ENCODE measurements at regions not wholly inside any gene's neighbourhood (a gene's known extent, or its start where the extent isn't known, plus 50 kb on each side); places are given as distances from the start of the nearest gene placed in this dataset.

DNA sequence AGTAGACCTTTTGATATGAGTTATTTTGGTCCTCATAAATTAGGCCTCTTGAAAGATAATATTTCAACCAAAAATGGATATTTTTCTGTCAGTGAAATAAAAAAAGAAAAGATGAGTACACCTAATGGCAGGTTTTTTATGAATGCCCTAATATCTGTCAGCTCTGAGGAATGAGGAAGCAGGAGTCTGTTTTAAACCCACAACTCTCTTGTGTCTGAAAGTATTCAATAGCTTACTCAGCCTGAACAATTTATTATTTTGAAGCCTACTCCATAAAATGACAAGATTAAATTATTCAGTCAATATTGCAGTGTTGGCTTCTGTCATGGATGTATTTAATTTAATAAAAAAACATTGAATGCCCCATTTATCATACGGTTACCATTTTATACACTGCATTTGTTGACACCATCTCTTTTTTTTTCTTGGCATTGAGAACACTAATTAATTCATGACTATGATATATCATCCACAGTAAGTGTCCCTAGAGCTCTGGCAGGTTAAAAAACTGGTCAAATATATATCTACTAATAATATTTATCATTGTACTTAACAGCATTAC, 548.2 kb downstream of the CBLN2 start:
- dilution Hi-C loops (cut with MboI; ENCODE audit: extremely low pct_ligation_motif_present, low sequenced_read_pairs): no loop called here
- FAIRE-seq: no peak
- H3K27me3 ChIP-seq (ENCODE audit: control insufficient read depth, extremely low read depth, insufficient read depth, low read length): no peaks in the 10 kb centered on the region
- no peak overlapping the region for H3K4me2 ChIP-seq (ENCODE audit: control insufficient read depth, extremely low read depth, insufficient read depth, low read depth, low read length)
- no peak overlapping the region for H2AFZ ChIP-seq (ENCODE audit: control insufficient read depth, low read length)
- no peaks in the 10 kb centered on the region for H4K20me1 ChIP-seq (ENCODE audit: control insufficient read depth, extremely low read depth, insufficient read depth, low read length)
- peaks cover 5% of the 10 kb centered on the region for H3K9me3 ChIP-seq (ENCODE audit: control insufficient read depth, low read depth, low read length)
- no peaks in the 10 kb centered on the region for H3K36me3 ChIP-seq (ENCODE audit: control insufficient read depth in 2 of 2, extremely low read depth in 1 of 2, insufficient read depth in 2 of 2, low read length in 2 of 2)
- no peaks in the 10 kb centered on the region for H3K9me1 ChIP-seq (ENCODE audit: control insufficient read depth, extremely low read depth, insufficient read depth, low read length)
- H3K79me2 ChIP-seq (ENCODE audit: control insufficient read depth, insufficient read depth, low read length): no peaks in the 10 kb centered on the region
- no peak for TF ChIP-seq EZH2 (IDR thresholded peaks at IDR 0.05; ENCODE audit: low read length)
- TF ChIP-seq, protein P1, sequence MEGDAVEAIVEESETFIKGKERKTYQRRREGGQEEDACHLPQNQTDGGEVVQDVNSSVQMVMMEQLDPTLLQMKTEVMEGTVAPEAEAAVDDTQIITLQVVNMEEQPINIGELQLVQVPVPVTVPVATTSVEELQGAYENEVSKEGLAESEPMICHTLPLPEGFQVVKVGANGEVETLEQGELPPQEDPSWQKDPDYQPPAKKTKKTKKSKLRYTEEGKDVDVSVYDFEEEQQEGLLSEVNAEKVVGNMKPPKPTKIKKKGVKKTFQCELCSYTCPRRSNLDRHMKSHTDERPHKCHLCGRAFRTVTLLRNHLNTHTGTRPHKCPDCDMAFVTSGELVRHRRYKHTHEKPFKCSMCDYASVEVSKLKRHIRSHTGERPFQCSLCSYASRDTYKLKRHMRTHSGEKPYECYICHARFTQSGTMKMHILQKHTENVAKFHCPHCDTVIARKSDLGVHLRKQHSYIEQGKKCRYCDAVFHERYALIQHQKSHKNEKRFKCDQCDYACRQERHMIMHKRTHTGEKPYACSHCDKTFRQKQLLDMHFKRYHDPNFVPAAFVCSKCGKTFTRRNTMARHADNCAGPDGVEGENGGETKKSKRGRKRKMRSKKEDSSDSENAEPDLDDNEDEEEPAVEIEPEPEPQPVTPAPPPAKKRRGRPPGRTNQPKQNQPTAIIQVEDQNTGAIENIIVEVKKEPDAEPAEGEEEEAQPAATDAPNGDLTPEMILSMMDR (optimal IDR thresholded peaks at IDR 0.05 in 1 of 3, IDR thresholded peaks at IDR 0.05 in 1 of 3, conservative IDR thresholded peaks at IDR 0.05 in 1 of 3; ENCODE audit: extremely low read depth in 1 of 3, insufficient read depth in 2 of 3, low read length in 3 of 3): no peak
- H3K4me1 ChIP-seq (ENCODE audit: control insufficient read depth, extremely low read depth, insufficient read depth, low read length): no peaks in the 10 kb centered on the region
- no peak overlapping the region for H3K4me3 ChIP-seq (ENCODE audit: control insufficient read depth in 2 of 3, extremely low read depth in 1 of 3, insufficient read depth in 2 of 3, low read depth in 1 of 3, low read length in 3 of 3)
- DNase-seq (ENCODE audit: low read depth, low spot score): no peak
- H3K27ac ChIP-seq (ENCODE audit: control insufficient read depth, insufficient read depth, low read length): no peak overlapping the region
- no peak overlapping the region for H3K9ac ChIP-seq (ENCODE audit: control insufficient read depth, extremely low read depth, insufficient read depth, low read length)

DNA sequence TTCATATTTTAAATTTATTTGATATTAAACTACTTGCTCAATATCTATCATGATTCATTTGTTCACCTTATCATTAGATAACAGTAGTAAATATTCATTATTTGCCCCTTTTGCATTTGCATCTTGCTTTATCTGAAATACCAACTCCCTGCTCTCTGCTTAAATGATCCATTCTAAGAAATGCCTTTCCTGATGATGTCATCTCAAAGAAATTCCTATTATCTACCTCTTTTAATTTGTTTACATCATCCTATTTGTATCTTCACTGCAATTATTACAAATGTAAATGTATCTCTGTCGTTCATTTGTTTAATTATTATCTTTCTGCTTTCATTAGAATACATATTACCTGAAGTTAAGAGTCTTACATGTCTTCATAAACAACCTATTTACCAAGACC, 549.9 kb downstream of the CBLN2 start:
- Histone ChIP-seq H3K9ac (ENCODE audit: control insufficient read depth, extremely low read depth, insufficient read depth, low read length) (no peak overlapping the region), H2AFZ (ENCODE audit: control insufficient read depth, low read length) (no peak overlapping the region), H3K27ac (ENCODE audit: control insufficient read depth, insufficient read depth, low read length) (no peak overlapping the region), H3K9me3 (ENCODE audit: control insufficient read depth, low read depth, low read length) (peaks cover 5% of the 10 kb centered on the region), H3K79me2 (ENCODE audit: control insufficient read depth, insufficient read depth, low read length) (no peaks in the 10 kb centered on the region), H3K4me3 (ENCODE audit: control insufficient read depth in 2 of 3, extremely low read depth in 1 of 3, insufficient read depth in 2 of 3, low read depth in 1 of 3, low read length in 3 of 3) (no peak overlapping the region), H4K20me1 (ENCODE audit: control insufficient read depth, extremely low read depth, insufficient read depth, low read length) (no peaks in the 10 kb centered on the region), H3K36me3 (ENCODE audit: control insufficient read depth in 2 of 2, extremely low read depth in 1 of 2, insufficient read depth in 2 of 2, low read length in 2 of 2) (no peaks in the 10 kb centered on the region), H3K9me1 (ENCODE audit: control insufficient read depth, extremely low read depth, insufficient read depth, low read length) (no peaks in the 10 kb centered on the region), H3K4me2 (ENCODE audit: control insufficient read depth, extremely low read depth, insufficient read depth, low read depth, low read length) (no peak overlapping the region), H3K27me3 (ENCODE audit: control insufficient read depth, extremely low read depth, insufficient read depth, low read length) (no peaks in the 10 kb centered on the region), H3K4me1 (ENCODE audit: control insufficient read depth, extremely low read depth, insufficient read depth, low read length) (no peaks in the 10 kb centered on the region)
- dilution Hi-C loops (cut with MboI; ENCODE audit: extremely low pct_ligation_motif_present, low sequenced_read_pairs): no loop called here
- no peak for FAIRE-seq
- TF ChIP-seq EZH2 (IDR thresholded peaks at IDR 0.05; ENCODE audit: low read length): no peak
- TF ChIP-seq, protein P1 (optimal IDR thresholded peaks at IDR 0.05 in 1 of 3, IDR thresholded peaks at IDR 0.05 in 1 of 3, conservative IDR thresholded peaks at IDR 0.05 in 1 of 3; ENCODE audit: extremely low read depth in 1 of 3, insufficient read depth in 2 of 3, low read length in 3 of 3): no peak
- no peak for DNase-seq (ENCODE audit: low read depth, low spot score)
